KOPT-K1 (cell line): ENCODE measurements at regions not wholly inside any gene's neighbourhood (a gene's known extent, or its start where the extent isn't known, plus 50 kb on each side); places are given as distances from the start of the nearest gene placed in this dataset.
"Not testable (repeated sequence)": the region's sequence is repeated elsewhere in the genome, so short reads cannot be mapped to it uniquely, and the experiment has no call there.

Source experiments
- H3K27ac ChIP-seq: fragments of 200-600 bp; sonication (generic); 2 replicates; pipeline ENCODE4 v1.5.1; 2016; ENCODE audit warnings: antibody characterized with exemption, mild to moderate bottlenecking, low read depth, low read length; ENCODE audit not compliant: poor library complexity, severe bottlenecking
- H3K36me3 ChIP-seq: fragments of 200-600 bp; sonication (generic); 2 replicates; pipeline ENCODE4 v1.5.1; 2017; ENCODE audit warnings: antibody characterized with exemption, mild to moderate bottlenecking, low read length, moderate library complexity; ENCODE audit not compliant: insufficient read depth
- H3K9me3 ChIP-seq: fragments of 200-600 bp; sonication (generic); 2 replicates; pipeline ENCODE4 v1.5.1; 2017; ENCODE audit warnings: antibody characterized with exemption, low read length, mild to moderate bottlenecking; ENCODE audit not compliant: insufficient read depth, poor library complexity, severe bottlenecking

DNA sequence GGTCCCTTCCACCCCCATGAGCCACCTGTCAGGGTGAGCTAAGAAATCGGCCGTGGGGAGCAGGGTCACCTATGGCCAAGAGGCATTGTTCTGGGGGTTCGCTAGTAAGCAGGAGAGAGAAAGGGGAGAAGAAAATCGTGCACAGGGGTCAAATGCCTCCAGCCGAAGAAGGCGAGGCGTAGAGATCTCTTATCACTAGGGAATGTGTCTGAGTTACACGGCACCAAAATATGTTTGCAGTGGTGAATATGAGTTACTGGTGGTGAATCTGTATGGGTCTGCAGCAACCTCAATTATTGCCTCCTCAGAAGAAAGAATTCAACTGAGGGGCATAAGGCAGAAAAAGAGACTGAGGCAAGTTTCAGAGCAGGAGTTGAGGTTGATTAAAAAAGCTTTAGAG, 54.2 kb upstream of the RABGAP1L start:
- Histone ChIP-seq H3K9me3 (no peaks in the 10 kb centered on the region), H3K36me3 (no peaks in the 10 kb centered on the region)

DNA sequence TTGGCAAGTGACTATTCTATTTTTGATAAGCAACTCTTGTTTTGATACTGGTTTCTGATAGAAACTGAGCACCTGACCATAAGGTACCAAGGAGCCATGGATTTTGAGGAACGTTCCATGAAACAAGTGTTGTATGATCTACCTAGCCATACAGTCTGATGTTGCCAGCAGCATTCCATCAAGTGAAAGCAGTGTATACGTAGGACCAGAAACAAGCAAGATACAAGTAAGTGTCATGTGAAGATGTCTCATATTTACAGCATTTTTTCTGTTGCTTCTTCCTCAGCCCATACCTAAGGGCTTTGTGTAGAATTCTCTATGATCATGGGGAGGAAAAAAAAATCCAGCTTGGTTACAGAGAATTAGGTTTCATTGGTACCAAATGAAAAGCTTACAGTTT, 55.6 kb upstream of the RABGAP1L start:
- H3K9me3 ChIP-seq, result no peaks in the 10 kb centered on the region
- H3K36me3 ChIP-seq, result no peaks in the 10 kb centered on the region
- H3K27ac ChIP-seq, result no peak overlapping the region

More for the DNA sequence above, 54.2 kb upstream of the RABGAP1L start:
- H3K27ac ChIP-seq, result no peak overlapping the region

DNA sequence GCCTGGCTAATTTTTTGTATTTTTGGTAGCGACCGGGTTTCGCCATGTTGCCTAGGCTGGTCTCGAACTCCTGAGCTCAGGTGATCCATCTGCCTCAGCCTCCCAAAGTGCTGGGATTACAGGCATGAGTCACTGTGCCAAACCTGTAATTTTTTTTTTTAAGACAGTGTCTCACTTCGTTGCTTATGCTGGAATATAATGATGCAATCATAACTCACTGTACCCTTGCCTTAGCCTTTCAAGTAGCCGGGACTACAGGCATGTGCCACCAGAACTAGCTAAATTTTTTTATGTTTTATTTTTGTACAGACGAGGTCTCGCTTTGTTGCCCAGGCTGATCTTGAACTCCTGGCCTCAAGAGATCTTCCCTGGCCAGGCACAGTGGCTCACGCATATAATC, 57.3 kb upstream of the RABGAP1L start:
- not testable (repeated sequence) for H3K27ac ChIP-seq, H3K9me3 ChIP-seq, H3K36me3 ChIP-seq

DNA sequence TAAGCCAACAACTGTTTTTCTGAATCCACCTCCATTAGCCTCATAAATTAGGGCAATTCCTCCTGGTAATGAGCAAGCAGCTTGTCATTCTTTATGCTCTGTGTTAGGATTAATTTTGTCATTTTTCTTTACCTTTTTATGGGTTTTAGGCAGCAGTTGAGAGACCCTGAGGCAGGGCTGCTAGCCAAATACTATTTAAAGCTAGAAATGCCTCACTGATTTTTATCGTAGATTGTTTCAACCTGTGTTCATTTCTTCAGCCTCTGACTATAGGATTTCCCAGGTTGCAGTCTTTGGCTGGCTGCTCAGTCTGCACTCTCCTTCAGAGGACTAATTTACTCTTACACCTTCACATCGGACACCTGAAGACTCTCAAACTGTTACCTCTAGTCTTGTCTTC, 61.9 kb upstream of the RABGAP1L start:
- H3K36me3 ChIP-seq, result no peaks in the 10 kb centered on the region
- H3K9me3 ChIP-seq, result no peaks in the 10 kb centered on the region

DNA sequence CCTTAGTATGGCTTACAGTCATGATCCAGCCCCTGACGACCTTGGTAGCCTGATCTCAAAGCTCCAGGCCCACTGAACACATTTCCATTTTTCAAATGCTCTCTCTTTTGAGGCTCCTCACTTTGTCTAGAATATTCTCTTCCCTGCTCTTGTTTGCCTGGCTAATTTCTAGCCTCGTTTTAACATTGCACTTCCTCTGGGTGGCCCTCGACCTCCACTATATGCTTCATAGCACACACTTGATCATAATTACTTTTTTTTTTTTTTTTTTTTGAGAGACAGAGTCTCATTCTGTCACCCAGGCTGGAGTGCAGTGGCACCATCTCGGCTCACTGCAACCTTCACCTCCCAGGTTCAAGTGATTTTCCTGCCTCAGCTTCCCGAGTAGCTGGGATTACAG, 65.5 kb upstream of the RABGAP1L start:
- H3K9me3 ChIP-seq, result not testable (repeated sequence)

More for the DNA sequence above, 61.9 kb upstream of the RABGAP1L start:
- no peak overlapping the region for H3K27ac ChIP-seq

DNA sequence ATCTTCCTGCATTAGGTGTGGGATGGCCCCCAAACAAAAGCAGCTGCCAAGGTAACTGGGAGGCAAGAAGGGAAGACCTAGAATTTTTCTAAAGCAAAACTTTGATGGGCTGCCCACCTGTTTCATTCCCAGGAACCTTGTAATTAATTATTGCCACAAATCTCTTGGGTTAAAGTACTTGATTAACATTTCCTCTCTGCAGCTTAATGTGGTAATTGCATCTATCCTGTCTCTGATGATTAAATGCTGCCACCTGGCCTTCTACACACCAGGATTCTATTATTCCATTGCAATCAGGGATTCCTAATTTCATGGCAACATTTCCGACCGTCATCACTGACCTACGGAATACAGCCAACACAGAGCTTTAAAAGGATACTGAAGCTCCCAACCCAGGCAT, 68.3 kb upstream of the RC3H1 start:
- Histone ChIP-seq H3K9me3 (no peaks in the 10 kb centered on the region), H3K27ac (no peak overlapping the region), H3K36me3 (no peaks in the 10 kb centered on the region)

More for the DNA sequence above, 65.5 kb upstream of the RABGAP1L start:
- not testable (repeated sequence) for H3K36me3 ChIP-seq, H3K27ac ChIP-seq

DNA sequence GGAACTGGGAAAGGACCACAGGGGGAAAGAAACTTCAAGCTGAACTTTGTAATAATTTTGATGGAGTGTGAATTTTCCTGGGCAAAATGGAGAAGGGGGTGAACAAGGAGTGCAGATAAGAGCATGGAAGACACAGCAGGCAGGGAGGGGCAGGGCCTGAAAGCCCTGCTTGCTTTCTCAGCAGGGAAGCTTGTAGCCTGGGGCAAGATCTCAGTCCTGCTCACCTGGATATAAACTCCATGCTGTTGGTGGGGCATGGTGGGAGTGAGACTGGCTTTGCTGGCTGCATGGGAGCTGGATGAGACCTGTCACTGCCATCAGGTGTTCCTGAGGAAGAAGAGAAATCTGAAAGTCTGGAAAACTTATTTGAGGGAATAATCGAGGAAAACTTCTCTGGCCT, 58.7 kb upstream of the RC3H1 start:
- Histone ChIP-seq H3K9me3 (no peaks in the 10 kb centered on the region), H3K36me3 (no peaks in the 10 kb centered on the region), H3K27ac (no peak overlapping the region)

DNA sequence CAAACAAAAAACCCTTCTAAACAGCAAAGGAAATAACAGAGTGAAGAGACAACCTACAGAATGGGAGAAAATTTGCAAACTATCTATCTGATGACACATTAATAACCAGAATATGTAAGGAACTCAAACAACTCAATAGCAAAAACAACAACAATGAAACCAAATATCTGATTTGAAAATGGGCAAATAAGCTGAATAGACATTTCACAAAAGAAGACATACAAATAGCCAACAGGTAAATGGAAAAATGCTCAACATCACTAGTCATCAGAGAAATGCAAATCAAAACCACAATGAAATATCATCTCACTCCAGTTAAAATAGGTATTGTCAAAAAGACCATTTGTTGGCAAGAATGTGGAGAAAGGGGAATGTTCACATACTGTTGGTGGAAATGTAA, 57.6 kb upstream of the RC3H1 start:
- H3K36me3 ChIP-seq, result no peaks in the 10 kb centered on the region
- no peak overlapping the region for H3K27ac ChIP-seq
- no peaks in the 10 kb centered on the region for H3K9me3 ChIP-seq

DNA sequence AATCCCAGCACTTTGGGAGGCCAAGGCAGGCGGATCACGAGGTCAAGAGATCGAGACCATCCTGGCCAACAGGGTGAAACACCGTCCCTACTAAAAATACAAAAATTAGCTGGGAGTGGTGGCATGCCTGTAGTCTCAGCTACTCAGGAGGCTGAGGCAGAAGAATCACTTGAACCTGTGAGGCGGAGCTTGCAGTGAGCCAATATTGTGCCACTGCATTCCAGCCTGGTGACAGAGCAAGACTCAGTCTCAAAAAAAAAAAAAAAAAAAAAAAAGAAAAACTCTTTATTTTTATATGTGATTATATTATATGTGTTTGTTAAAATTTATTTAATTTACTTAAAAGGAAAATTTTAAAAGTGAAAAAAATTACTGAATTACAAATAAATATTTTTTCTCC, 56.8 kb upstream of the RC3H1 start:
- H3K9me3 ChIP-seq, H3K27ac ChIP-seq, H3K36me3 ChIP-seq: not testable (repeated sequence)

DNA sequence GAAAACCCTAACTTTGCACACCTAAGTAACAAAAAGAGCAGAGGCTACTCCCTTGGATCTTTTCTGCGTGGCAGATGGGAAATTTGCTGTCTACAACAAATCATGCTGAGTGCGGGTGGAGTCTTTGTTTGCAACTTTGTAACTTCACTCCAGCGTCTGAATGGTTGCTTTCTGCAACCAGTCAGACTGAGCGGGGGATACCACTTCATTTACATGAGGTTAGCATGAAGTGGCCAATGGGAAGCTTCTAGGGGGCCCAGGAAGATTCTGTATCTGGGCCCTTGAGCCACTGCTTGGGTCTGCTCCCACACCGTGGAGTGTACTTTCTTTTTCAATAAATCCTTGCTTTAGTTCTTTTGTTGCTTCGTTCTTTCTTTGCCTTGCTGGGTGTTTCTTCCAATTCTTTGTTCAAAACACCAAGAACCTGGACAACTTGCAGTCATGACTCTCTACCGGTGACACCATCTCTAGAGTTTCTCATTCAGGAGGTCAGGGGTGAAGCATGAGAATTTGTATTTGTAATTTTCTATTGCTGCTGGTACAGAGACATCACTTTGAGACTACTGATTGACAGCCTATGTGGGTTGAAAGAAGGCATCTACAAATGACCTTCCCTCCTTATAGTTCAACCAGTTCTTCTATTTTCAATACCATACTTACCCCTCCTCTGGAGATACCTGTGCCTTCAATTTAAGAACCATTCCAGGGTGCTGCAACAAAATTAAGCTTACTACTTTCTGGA, 55.8 kb upstream of the RC3H1 start:
- no peaks in the 10 kb centered on the region for H3K9me3 ChIP-seq
- H3K27ac ChIP-seq, result peak overlapping the region; percentile 33
- H3K36me3 ChIP-seq, result no peaks in the 10 kb centered on the region

DNA sequence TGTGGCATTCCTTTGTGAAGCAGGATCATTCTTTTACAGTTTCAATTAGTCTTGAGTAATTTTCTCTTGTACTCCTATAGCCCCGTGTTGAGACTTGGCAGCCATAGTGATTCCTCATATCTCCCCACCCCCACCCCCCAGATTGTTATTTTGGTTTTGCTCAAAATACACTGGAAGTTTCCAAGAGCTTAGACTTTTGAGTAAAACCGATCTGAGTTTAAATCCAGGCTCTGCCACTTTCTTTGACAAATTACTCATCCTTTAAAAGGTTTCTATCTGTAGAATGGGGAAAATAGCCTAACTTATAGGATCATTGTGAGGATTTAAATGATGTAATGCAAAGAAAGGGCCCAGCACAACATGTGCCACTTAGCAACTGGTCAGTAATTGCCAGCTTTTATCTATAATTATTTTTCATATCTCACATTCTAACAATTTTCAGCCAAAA, 53.1 kb upstream of the RC3H1 start:
- Histone ChIP-seq H3K36me3 (no peaks in the 10 kb centered on the region), H3K27ac (no peak overlapping the region), H3K9me3 (no peaks in the 10 kb centered on the region)

DNA sequence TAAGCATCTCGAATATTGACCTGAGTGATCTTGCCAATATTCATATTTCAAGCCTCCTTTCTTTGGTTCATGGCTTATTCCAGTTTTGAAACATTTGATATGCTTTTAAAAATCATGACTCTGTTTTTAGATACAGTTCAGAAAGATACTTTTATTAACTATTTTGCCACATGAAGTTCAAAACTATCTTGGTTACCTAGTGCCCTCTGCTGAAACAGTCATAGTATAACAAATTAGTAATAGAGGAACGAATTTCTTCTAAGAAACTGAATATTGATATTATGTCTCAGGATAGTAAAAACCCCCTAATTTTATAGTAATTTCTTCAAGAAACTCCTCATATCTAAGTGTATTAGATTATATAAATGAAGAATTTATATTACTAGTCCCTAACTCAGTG, 52.6 kb upstream of the RC3H1 start:
- Histone ChIP-seq H3K27ac (no peak overlapping the region), H3K9me3 (no peaks in the 10 kb centered on the region), H3K36me3 (no peaks in the 10 kb centered on the region)

DNA sequence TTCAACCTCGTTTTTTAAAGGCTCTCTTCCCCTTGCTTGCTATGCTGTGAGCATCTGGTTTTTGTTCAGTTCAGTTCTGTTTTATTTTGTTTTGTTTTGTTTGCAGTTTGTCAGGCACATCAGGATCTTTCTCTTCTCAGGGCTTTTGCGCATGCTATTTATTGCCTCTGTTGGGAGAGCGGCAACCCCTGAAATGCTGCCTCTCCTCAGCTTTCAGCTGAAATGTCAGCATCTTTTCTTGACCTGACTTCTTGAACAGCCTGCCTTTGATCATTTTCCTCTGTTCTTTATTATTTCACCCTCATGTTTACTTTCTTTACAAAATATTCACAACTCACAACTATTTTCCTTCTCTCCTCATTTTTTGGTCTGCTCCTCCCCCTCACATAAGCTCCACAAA, 50.4 kb upstream of the RC3H1 start:
- no peaks in the 10 kb centered on the region for H3K9me3 ChIP-seq
- H3K36me3 ChIP-seq, result no peaks in the 10 kb centered on the region
- H3K27ac ChIP-seq, result no peak overlapping the region
